GM18498 (cell line): ENCODE measurements at regions not wholly inside any gene's neighbourhood (a gene's known extent, or its start where the extent isn't known, plus 50 kb on each side); places are given as distances from the start of the nearest gene placed in this dataset.
"Not testable (repeated sequence)": the region's sequence is repeated elsewhere in the genome, so short reads cannot be mapped to it uniquely, and the experiment has no call there.

Source experiments
- ATAC-seq: cut with Tn5 transposase; IDR thresholded peaks from one replicate; pipeline ENCODE4 v1.9.1; 2021; ENCODE audit warnings: mild to moderate bottlenecking, moderate library complexity; ENCODE audit not compliant: unreplicated experiment

GRCh38 chr2:235433860-235434259 is 60.0 kb upstream of the AGAP1 start:
- ATAC-seq = no peak

- ATAC-seq = no peak
Measured at GRCh38 chr2:235439959-235440662, 53.7 kb upstream of the AGAP1 start.

- ATAC-seq = not testable (repeated sequence)
Measured at GRCh38 chr2:235443580-235443979, 50.3 kb upstream of the AGAP1 start.
